Astrocyte of the cerebellum (primary cell): ENCODE measurements at regions not wholly inside any gene's neighbourhood (a gene's known extent, or its start where the extent isn't known, plus 50 kb on each side); places are given as distances from the start of the nearest gene placed in this dataset.

ENCODE experiments used
- DNase-seq: peaks from one replicate; pipeline ENCODE4 v3.0.0-alpha.2; 2011; ENCODE audit warnings: low read depth
- H3K4me3 ChIP-seq: 2 replicates; pipeline ENCODE4 v1.5.1; 2011; ENCODE audit warnings: mild to moderate bottlenecking, low read depth, low read length, moderate library complexity
- in situ Hi-C: cut with HindIII; loops from 2 replicates; pipeline ENCODE4 v1.10.0; 2017; ENCODE audit warnings: low sequenced_read_pairs
- TF ChIP-seq, protein P1 (sequence below): IDR thresholded peaks from 2 replicates; pipeline ENCODE4 v1.5.1; 2012; ENCODE audit warnings: low read length, low read depth, moderate library complexity, mild to moderate bottlenecking; ENCODE audit errors: missing control alignments

- no peak overlapping the region for H3K4me3 ChIP-seq
- no peak for DNase-seq
- TF ChIP-seq, protein P1, sequence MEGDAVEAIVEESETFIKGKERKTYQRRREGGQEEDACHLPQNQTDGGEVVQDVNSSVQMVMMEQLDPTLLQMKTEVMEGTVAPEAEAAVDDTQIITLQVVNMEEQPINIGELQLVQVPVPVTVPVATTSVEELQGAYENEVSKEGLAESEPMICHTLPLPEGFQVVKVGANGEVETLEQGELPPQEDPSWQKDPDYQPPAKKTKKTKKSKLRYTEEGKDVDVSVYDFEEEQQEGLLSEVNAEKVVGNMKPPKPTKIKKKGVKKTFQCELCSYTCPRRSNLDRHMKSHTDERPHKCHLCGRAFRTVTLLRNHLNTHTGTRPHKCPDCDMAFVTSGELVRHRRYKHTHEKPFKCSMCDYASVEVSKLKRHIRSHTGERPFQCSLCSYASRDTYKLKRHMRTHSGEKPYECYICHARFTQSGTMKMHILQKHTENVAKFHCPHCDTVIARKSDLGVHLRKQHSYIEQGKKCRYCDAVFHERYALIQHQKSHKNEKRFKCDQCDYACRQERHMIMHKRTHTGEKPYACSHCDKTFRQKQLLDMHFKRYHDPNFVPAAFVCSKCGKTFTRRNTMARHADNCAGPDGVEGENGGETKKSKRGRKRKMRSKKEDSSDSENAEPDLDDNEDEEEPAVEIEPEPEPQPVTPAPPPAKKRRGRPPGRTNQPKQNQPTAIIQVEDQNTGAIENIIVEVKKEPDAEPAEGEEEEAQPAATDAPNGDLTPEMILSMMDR, result no peak
- in situ Hi-C loops, result no loop called here
These were observed 225.3 kb downstream of the MAGEB17 start for GRCh38 chrX:16392597-16392996.

GRCh38 chrX:16394290-16394689 lies 227.0 kb downstream of the MAGEB17 start:
- in situ Hi-C loops, result no loop called here
- TF ChIP-seq, protein P1, result no peak
- no peak for DNase-seq
- no peak overlapping the region for H3K4me3 ChIP-seq

- no peak overlapping the region for H3K4me3 ChIP-seq
- in situ Hi-C loops, result no loop called here
- DNase-seq, result no peak
- TF ChIP-seq, protein P1, result no peak
These were observed 236.5 kb downstream of the MAGEB17 start for GRCh38 chrX:16403808-16404207.

DNA sequence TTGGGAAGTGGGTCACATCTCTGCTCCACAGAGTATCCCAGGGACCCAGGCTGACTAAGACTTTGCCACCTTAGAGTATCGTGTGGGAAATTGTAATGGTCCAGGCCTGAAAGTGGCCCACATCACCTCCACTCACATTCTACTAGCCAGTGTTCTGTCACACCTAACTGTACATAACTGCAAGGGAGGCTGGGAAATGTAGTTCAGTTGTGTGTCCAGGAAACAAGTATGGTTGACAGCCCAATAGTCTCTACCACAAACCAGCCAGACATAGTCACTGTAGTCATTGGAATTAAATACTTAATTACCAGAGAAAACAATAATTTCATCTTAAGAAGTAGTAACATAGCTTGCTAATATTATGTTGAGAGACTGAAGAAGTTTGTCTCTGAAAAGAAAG lies 233.4 kb upstream of the S100G start:
- DNase-seq, result no peak
- no peak overlapping the region for H3K4me3 ChIP-seq
- TF ChIP-seq, protein P1, result no peak
- in situ Hi-C loops, result no loop called here

GRCh38 chrX:16418650-16419049 lies 231.3 kb upstream of the S100G start:
- TF ChIP-seq, protein P1, result no peak
- no peak for DNase-seq
- no peak overlapping the region for H3K4me3 ChIP-seq
- in situ Hi-C loops, result no loop called here

- H3K4me3 ChIP-seq, result no peak overlapping the region
These were observed 222.3 kb upstream of the S100G start for GRCh38 chrX:16427668-16428067.

More at GRCh38 chrX:16427668-16428067, 222.3 kb upstream of the S100G start:
- DNase-seq, result no peak
- in situ Hi-C loops, result no loop called here
- TF ChIP-seq, protein P1, result no peak
